Effector memory CD8-positive, alpha-beta T cell (primary cell): ENCODE measurements at regions not wholly inside any gene's neighbourhood (a gene's known extent, or its start where the extent isn't known, plus 50 kb on each side); places are given as distances from the start of the nearest gene placed in this dataset.
"Not testable (repeated sequence)": the region's sequence is repeated elsewhere in the genome, so short reads cannot be mapped to it uniquely, and the experiment has no call there.

Experiments
- ATAC-seq: fragments of 150-1000 bp; cut with Tn5 transposase; replicated peaks from 2 replicates; pipeline ENCODE4 v1.10.0; 2021; ENCODE audit warnings: mild to moderate bottlenecking, moderate library complexity
- DNase-seq, 3 experiments: peaks; one replicate each; pipeline ENCODE4 v3.0.0; 2021
- H3K27ac Mint-ChIP-seq, 2 donors: one replicate each; pipeline ENCODE4 v1.8.0; 2022; ENCODE audit warnings: mild to moderate bottlenecking in 2 of 2, mixed read lengths in 2 of 2, moderate library complexity in 2 of 2
- H3K27me3 Mint-ChIP-seq, 2 donors: one replicate each; pipeline ENCODE4 v1.8.0; 2022; ENCODE audit warnings: mixed read lengths in 2 of 2
- H3K36me3 Mint-ChIP-seq: one replicate; pipeline ENCODE4 v1.8.0; 2022; ENCODE audit warnings: mild to moderate bottlenecking, moderate library complexity, mixed read lengths; ENCODE audit not compliant: insufficient read depth
- H3K4me1 Mint-ChIP-seq, 2 donors: one replicate each; pipeline ENCODE4 v1.8.0; 2022; ENCODE audit warnings: low read depth in 2 of 2, mixed read lengths in 2 of 2
- H3K4me3 Mint-ChIP-seq, 2 donors: one replicate each; pipeline ENCODE4 v1.8.0; 2022; ENCODE audit warnings: mild to moderate bottlenecking in 2 of 2, mixed read lengths in 2 of 2, moderate library complexity in 2 of 2
- H3K9me3 Mint-ChIP-seq, 2 donors: one replicate each; pipeline ENCODE4 v1.8.0; 2022; ENCODE audit warnings: mixed read lengths in 2 of 2

DNA sequence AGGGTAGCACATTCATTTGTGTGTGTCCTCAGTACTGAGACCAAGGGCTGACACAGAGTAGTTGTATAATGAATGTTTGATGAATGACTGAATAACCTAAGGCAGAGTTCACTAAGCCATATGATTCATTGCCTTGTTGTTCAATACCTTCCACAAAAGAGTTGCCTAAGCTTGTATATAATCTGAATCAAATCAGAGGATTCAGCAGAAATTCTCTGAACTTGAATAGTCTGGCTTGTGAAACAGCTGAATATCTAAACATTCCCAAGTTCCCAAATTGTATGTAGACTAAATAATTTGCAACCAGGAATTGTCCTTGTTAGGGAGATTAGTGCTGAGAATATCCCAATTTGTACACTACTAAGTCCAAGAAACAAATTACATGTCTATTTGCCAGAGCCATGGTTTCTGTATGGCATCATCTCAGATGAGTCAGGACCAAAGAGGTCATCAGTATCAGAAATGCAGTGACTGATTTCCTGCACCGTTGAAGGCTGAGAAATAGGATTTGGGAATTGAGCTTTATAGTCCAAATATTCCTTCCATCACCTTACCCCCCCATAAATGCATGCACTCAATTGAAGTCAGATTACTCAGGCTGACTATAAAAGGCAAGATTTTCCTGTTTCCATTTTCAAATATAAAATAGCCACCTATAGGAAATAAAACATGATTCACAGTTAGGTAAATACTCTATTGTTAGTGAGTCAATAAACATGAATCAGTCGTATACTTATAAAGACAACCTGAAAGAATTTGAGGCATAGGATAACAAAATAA lies 168.7 kb downstream of the PHLDA1 start:
- Mint-ChIP-seq H3K9me3 (peaks cover 0 to 3% of the 10 kb centered on the region in 2 donors), H3K27ac (no peak overlapping the region), H3K4me3 (no peak overlapping the region), H3K36me3 (no peaks in the 10 kb centered on the region), H3K27me3 (no peaks in the 10 kb centered on the region), H3K4me1 (peaks cover 0 to 3% of the 10 kb centered on the region in 2 donors)
- ATAC-seq (no peak), DNase-seq (no peak)

DNA sequence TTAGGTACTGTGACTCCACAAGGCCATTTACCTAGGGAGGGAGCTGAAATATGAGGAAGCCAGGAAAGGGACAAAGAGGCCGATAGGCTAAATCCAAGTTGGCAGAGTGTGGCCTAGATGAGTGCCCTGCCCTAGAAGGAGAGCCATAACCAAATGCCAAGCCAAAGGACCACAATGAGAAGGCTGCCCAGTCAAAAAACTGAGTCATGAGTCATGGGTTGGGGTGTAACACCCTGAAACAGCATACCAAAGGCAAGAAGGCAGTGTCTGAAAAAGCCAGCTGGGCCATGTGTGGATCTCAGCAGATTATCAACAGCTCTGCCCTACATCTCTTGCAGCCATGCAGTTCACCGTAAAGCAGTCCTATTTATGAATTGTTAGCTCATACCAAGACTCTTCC lies 171.7 kb downstream of the PHLDA1 start:
- no peak for ATAC-seq
- H3K36me3 Mint-ChIP-seq, result no peaks in the 10 kb centered on the region
- no peak overlapping the region for H3K4me3 Mint-ChIP-seq
- DNase-seq, result no peak
- H3K4me1 Mint-ChIP-seq, result no peaks in the 10 kb centered on the region
- H3K27ac Mint-ChIP-seq, result no peak overlapping the region
- H3K9me3 Mint-ChIP-seq, result no peaks in the 10 kb centered on the region
- peaks cover 0 to 2% of the 10 kb centered on the region in 2 donors for H3K27me3 Mint-ChIP-seq

DNA sequence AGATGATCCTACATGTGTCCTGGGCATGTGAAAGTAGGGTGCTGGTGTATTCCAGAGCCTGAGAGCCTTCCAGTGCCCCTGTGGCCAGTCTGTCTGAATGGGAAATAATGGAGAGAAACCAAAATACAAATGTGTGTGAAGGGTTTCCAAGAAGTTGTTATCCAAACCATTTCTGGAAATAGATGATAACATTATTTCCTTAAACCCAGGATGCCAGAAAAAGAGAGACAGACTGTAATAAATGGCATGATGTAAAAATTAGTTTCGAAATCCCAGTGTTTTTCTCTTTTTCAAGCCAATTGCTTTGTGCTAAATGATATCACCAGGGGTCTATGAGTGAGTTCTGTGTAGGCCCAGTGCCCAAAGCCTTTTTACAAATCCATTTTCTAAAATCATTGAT lies 175.3 kb downstream of the PHLDA1 start:
- H3K9me3 Mint-ChIP-seq, result no peaks in the 10 kb centered on the region
- H3K36me3 Mint-ChIP-seq, result no peaks in the 10 kb centered on the region
- DNase-seq (no peak), ATAC-seq (no peak)
- H3K27me3 Mint-ChIP-seq, result peaks cover 11 to 22% of the 10 kb centered on the region in 2 donors
- H3K27ac Mint-ChIP-seq, result no peak overlapping the region
- no peak overlapping the region for H3K4me3 Mint-ChIP-seq
- H3K4me1 Mint-ChIP-seq, result no peaks in the 10 kb centered on the region

DNA sequence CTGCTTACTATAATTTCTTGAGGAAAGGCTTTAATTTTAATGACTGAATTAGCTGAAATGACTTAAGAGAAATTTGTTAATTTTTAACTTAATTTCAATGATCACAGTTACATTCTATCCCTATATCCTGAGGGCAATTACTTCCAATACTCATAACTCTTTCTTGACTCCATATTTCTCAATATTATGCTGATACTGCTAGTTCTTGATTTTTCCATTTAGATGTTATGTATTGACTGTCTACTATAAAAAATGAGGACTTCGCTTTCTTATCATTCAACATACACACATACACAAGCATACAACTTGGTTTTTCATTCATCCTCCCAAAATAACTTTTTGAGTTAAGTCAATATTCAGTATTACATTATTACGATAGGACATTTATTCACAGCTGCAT lies 176.2 kb downstream of the PHLDA1 start:
- peaks cover 11 to 22% of the 10 kb centered on the region in 2 donors for H3K27me3 Mint-ChIP-seq

DNA sequence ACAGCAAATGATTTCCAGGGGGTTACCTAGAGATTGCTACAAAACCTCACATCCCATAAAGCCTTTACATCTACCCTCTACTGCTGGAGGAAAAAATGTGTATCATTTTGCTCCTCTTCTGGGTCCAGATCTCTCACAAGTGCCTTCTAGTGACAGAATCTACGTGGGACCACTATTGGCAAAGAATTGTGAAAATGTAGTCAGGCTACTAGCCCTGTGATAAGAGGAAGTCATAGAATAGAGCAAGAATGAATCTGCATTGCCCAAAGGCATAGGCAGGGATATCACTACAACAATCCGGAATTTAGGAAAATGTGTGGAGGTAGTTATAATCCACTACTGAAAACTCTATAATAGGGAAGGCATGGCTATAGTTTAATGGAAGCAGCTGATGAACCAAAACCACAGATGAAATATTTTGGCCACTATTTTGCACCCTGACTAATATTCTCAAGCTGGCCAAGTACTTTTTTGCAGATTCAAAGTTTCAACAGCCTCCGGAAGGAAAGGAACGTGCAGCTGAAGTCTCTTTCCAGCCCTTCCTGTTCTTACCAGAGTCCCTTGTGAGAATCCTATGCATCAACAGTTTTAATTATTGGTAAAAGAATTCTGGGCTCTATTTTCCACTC lies 176.8 kb downstream of the PHLDA1 start:
- no peak overlapping the region for H3K27ac Mint-ChIP-seq
- DNase-seq, result no peak
- H3K9me3 Mint-ChIP-seq, result no peaks in the 10 kb centered on the region
- peaks cover 0 to 2% of the 10 kb centered on the region in 2 donors for H3K4me1 Mint-ChIP-seq
- no peaks in the 10 kb centered on the region for H3K36me3 Mint-ChIP-seq
- H3K4me3 Mint-ChIP-seq, result no peak overlapping the region
- H3K27me3 Mint-ChIP-seq, result peaks cover 11 to 22% of the 10 kb centered on the region in 2 donors
- no peak for ATAC-seq

More for the DNA sequence above, 176.2 kb downstream of the PHLDA1 start:
- H3K27ac Mint-ChIP-seq, result no peak overlapping the region
- no peaks in the 10 kb centered on the region for H3K9me3 Mint-ChIP-seq
- no peak overlapping the region for H3K4me3 Mint-ChIP-seq
- DNase-seq (no peak), ATAC-seq (no peak)
- no peaks in the 10 kb centered on the region for H3K36me3 Mint-ChIP-seq
- peaks cover 0 to 2% of the 10 kb centered on the region in 2 donors for H3K4me1 Mint-ChIP-seq

DNA sequence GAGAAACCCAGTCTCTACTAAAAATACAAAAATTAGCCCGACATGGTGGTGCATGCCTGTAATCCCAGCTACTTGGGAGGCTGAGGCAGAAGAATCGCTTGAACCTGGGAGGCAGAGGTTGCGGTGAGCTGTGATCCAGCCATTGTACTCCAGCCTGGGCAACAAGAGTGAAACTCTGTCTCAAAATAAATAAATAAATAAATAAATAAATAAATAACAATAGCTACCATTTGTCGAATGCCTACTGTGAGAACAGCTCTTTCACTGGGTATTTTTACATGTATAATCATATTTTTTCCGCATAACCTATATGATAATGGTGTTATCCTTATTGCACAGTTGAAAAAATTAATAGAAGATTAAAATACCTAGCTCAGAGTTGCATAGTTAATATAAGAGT lies 177.4 kb downstream of the PHLDA1 start:
- not testable (repeated sequence) for H3K4me1 Mint-ChIP-seq, H3K27ac Mint-ChIP-seq, H3K36me3 Mint-ChIP-seq, H3K4me3 Mint-ChIP-seq, DNase-seq, H3K9me3 Mint-ChIP-seq, ATAC-seq
- H3K27me3 Mint-ChIP-seq, result peaks cover 11 to 22% of the 10 kb centered on the region in 2 donors

DNA sequence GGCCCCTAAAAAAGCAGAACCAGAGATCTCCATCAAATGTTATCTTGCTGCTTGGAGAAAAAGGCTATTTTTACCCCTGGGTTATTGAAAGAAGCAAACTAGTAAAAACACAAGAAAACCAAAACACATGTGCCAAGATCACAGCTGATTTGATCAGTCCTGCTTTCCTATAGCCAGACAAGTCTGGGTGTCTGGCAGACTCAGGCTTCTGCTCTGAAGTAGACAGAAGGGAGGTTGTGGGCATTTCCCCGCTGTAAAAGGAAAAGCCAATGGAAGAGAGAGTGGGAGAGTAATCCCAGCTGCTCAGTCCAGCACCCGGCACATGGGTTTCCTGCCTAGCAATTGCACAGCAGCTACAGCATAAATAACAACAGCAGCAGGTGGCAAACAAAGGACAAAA lies 177.9 kb downstream of the PHLDA1 start:
- H3K36me3 Mint-ChIP-seq, result no peaks in the 10 kb centered on the region

DNA sequence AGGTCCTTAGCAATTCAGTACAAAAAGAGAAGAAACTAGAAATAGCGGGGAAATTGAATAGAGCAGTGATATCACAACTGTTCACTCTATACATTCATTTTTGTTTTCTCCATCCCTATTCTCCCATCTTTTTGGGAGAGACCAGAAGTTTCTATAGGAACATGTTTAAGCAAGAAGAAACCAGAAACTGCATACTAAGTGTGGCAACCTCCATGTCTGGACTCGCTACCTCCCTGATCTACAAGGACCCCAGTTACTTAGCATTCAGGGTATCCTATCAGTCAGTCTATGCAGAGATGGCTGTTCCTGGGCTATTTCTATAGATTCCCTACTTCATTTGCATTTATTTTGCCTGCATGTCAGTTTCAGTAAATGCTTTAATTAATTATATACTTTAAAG lies 178.6 kb downstream of the PHLDA1 start:
- Mint-ChIP-seq H3K27me3 (peaks cover 11 to 22% of the 10 kb centered on the region in 2 donors), H3K36me3 (no peaks in the 10 kb centered on the region), H3K9me3 (no peaks in the 10 kb centered on the region), H3K4me1 (peaks cover 0 to 2% of the 10 kb centered on the region in 2 donors), H3K27ac (no peak overlapping the region), H3K4me3 (no peak overlapping the region)
- ATAC-seq (no peak), DNase-seq (no peak)

More for the DNA sequence above, 177.9 kb downstream of the PHLDA1 start:
- Mint-ChIP-seq H3K27me3 (peaks cover 11 to 22% of the 10 kb centered on the region in 2 donors), H3K4me3 (no peak overlapping the region), H3K27ac (no peak overlapping the region), H3K4me1 (peaks cover 0 to 2% of the 10 kb centered on the region in 2 donors), H3K9me3 (no peaks in the 10 kb centered on the region)
- no peak for DNase-seq
- no peak for ATAC-seq

DNA sequence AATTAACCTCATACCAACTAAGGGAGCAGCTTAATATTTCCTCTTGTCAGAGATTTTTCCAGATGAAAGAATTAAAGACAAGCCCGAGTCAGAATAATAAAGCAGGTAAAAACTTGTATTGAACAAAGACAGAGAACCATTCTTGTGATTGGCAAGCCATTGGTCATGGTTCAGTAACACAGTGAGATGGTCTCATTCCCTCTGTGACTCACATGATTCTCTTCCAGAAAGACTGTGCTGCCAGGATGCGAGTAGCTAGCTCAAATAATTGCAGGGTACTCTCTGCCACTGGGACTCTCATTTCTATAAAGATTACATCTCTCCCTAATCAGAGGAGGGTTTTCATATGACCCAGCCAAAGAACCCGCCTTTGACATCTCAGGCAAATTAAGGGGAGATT lies 179.4 kb downstream of the PHLDA1 start:
- DNase-seq, result no peak
- H3K27me3 Mint-ChIP-seq, result peaks cover 11 to 22% of the 10 kb centered on the region in 2 donors
- H3K4me3 Mint-ChIP-seq, result no peak overlapping the region

DNA sequence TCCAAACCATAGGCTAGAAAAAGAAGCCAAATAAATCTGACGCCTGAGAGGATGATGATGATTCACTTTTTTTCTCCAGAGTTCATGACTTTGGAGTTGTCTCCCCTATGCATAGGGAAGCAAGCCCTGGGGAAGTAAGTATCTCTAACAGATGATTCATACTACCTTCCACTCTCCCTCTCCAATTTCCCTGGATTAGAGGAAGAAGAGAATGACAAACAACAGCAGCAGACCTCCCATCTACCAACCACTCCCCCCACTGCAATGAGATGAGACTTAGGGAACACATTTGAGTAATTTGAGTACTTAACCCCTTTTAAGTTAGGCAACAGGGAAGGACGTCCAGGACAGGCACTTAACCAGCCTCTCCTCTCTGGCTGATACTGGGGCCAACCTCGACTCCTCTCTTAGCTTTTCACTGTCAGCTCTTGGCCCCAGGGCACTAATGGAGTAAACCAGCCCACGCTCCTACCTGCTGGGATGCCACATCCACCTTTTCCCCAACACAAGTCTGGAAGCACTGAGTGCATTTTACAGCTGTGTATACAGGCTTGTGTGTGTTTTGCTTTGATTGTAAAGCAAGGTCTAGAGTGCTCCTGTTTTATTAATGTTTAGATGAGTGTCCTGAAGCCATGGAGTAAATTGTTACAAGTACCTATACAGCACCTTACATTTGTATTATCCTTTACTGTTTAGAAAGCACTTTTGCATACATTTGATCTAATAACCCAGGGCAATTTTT lies 180.7 kb downstream of the PHLDA1 start:
- H3K27ac Mint-ChIP-seq, result no peak overlapping the region
- H3K36me3 Mint-ChIP-seq, result no peaks in the 10 kb centered on the region
- ATAC-seq (no peak), DNase-seq (no peak)
- H3K4me1 Mint-ChIP-seq, result peaks cover 0 to 2% of the 10 kb centered on the region in 2 donors
- peaks cover 11 to 22% of the 10 kb centered on the region in 2 donors for H3K27me3 Mint-ChIP-seq
- no peak overlapping the region for H3K4me3 Mint-ChIP-seq
- H3K9me3 Mint-ChIP-seq, result peaks cover 0 to 8% of the 10 kb centered on the region in 2 donors

More for the DNA sequence above, 179.4 kb downstream of the PHLDA1 start:
- ATAC-seq, result no peak
- H3K36me3 Mint-ChIP-seq, result no peaks in the 10 kb centered on the region
- H3K27ac Mint-ChIP-seq, result no peak overlapping the region
- peaks cover 0 to 2% of the 10 kb centered on the region in 2 donors for H3K4me1 Mint-ChIP-seq
- H3K9me3 Mint-ChIP-seq, result no peaks in the 10 kb centered on the region

DNA sequence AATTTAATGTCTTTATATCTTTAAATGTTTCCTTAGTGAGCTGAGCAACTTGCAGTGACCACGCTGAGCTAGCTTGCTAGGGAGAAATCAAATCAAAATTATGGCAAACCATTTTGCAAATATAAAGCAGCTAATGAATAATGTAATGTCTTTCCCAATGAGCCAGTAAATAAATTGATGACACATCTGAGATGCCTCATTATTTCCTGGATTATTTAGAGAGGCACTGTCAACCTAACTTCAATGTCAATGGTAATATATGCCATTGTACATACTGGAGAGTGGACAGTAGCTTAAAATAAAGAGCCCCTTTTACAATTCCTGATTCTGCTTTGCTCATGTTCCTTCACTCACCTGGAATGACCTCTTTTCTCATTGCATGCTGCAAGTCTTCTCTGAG lies 182.6 kb downstream of the PHLDA1 start:
- DNase-seq (no peak), ATAC-seq (no peak)
- Mint-ChIP-seq H3K27ac (no peak overlapping the region), H3K4me3 (no peak overlapping the region), H3K9me3 (peaks cover 0 to 11% of the 10 kb centered on the region in 2 donors), H3K36me3 (no peaks in the 10 kb centered on the region), H3K4me1 (peaks cover 0 to 2% of the 10 kb centered on the region in 2 donors), H3K27me3 (peaks cover 11 to 13% of the 10 kb centered on the region in 2 donors)

DNA sequence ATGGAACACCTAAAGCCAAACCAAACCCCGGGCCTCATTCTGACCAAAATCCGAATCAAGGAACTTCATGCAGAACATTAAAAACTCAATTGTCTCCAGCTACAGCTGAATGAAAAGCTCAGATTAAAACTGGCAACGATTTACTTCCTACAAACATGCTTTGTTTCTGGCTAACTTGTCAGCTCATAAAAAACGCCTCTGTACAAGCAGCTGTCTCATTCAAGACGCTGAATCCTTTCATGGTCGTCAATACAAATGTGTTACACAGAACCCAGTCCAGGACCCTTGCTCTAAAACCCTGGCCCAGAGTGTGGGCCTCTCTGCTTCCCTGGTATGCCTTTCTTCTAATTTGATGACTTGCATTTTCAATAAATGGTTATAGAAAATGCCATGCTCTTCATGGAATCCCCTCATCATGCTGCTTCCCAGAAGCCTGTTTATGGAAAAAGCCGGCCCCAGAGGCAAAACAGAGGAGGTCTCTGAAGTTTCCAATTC lies 183.1 kb downstream of the PHLDA1 start:
- H3K27ac Mint-ChIP-seq, result no peak overlapping the region
- H3K36me3 Mint-ChIP-seq, result no peaks in the 10 kb centered on the region
- H3K4me1 Mint-ChIP-seq, result peaks cover 0 to 2% of the 10 kb centered on the region in 2 donors
- H3K4me3 Mint-ChIP-seq, result no peak overlapping the region
- no peak for ATAC-seq
- H3K27me3 Mint-ChIP-seq, result peaks cover 8 to 13% of the 10 kb centered on the region in 2 donors
- no peak for DNase-seq
- H3K9me3 Mint-ChIP-seq, result peaks cover 0 to 11% of the 10 kb centered on the region in 2 donors

DNA sequence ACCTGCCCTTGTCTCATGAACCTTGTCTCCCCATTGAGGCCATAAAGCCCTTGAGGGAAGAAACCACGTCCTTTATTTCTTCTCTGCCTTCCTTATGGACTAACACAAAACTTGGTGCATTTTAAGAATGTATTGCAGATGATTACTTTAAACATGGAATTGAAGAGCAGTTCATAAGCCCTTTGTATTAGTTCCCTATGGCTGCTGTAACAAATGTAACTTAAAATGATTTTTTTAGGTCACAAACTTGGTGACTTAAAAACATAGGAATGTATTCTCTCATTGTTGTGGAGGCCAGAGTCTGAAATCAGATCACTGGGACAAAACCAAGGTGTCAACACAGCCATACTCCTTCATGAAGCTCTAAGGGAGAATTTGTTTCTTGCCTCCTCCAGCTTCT lies 185.5 kb downstream of the PHLDA1 start:
- Mint-ChIP-seq H3K36me3 (no peaks in the 10 kb centered on the region), H3K4me3 (no peak overlapping the region), H3K27me3 (no peaks in the 10 kb centered on the region), H3K4me1 (peaks cover 0 to 1% of the 10 kb centered on the region in 2 donors), H3K27ac (no peak overlapping the region), H3K9me3 (peaks cover 0 to 11% of the 10 kb centered on the region in 2 donors)
- ATAC-seq (no peak), DNase-seq (no peak)
